Panc1 (cell line): ENCODE measurements at regions not wholly inside any gene's neighbourhood (a gene's known extent, or its start where the extent isn't known, plus 50 kb on each side); places are given as distances from the start of the nearest gene placed in this dataset.
"Not testable (repeated sequence)": the region's sequence is repeated elsewhere in the genome, so short reads cannot be mapped to it uniquely, and the experiment has no call there.

Experiments used
- ATAC-seq: fragments of 200-7000 bp; cut with Tn5 transposase; 2 replicates; pipeline ENCODE4 v1.9.1; 2020; ENCODE audit warnings: mild to moderate bottlenecking, moderate library complexity
- BruUV-seq: library from RNA; stranded (reverse); fragments of 400-500 nt; replicated peaks from 2 replicates; lab custom pipeline; 2021; lab: Mats Ljungman, UMichigan
- CTCF ChIA-PET: fragments of 300-600 bp; sonication (Branson Sonifier 250); formaldehyde crosslinking; loops from one replicate; lab custom pipeline; 2022; ENCODE audit warnings: antibody characterized with exemption; lab: Charles Lee
- POLR2A ChIA-PET: fragments of 300-600 bp; sonication (Branson Sonifier 250); formaldehyde crosslinking; loops from one replicate; lab custom pipeline; 2022; ENCODE audit warnings: antibody characterized with exemption; lab: Charles Lee
- DNase-seq: peaks from one replicate; pipeline ENCODE4 v3.0.0-alpha.2; 2010; ENCODE audit warnings: low read depth, low spot score
- H3K27ac ChIP-seq: 2 replicates; pipeline ENCODE4 v1.5.1; 2011; ENCODE audit warnings: mild to moderate bottlenecking, low read length, inconsistent platforms
- H3K27me3 ChIP-seq: fragments of 200-500 bp; sonication (Bioruptor generic); 2 replicates; pipeline ENCODE4 v1.6.0; 2014; ENCODE audit warnings: low read length, inconsistent platforms; ENCODE audit not compliant: control insufficient read depth, insufficient read depth
- H3K36me3 ChIP-seq: fragments of 200-500 bp; sonication (Bioruptor generic); 2 replicates; pipeline ENCODE4 v1.5.1; 2014; ENCODE audit warnings: inconsistent platforms, mild to moderate bottlenecking, low read length, moderate library complexity; ENCODE audit not compliant: control insufficient read depth, insufficient read depth
- H3K4me1 ChIP-seq: 2 replicates; pipeline ENCODE4 v1.5.1; 2011; ENCODE audit warnings: inconsistent platforms, mild to moderate bottlenecking, low read length, moderate library complexity; ENCODE audit not compliant: control insufficient read depth, insufficient read depth
- H3K4me3 ChIP-seq, 2 experiments: 2 replicates each; pipeline ENCODE4 v1.5.1; 2011 to 2012; ENCODE audit warnings: low read depth in 2 of 2, low read length in 2 of 2, mild to moderate bottlenecking in 2 of 2, inconsistent platforms in 1 of 2, moderate library complexity in 1 of 2
- H3K9me3 ChIP-seq: fragments of 200-500 bp; sonication (Bioruptor generic); 2 replicates; pipeline ENCODE4 v1.5.1; 2014; ENCODE audit warnings: low read depth, mild to moderate bottlenecking, inconsistent platforms, low read length, moderate library complexity; ENCODE audit not compliant: control insufficient read depth, insufficient read depth
- POLR2AphosphoS5 ChIP-seq: IDR thresholded peaks from 2 replicates; pipeline ENCODE4 v1.6.1; 2012; ENCODE audit warnings: mild to moderate bottlenecking, low read depth, low read length, moderate library complexity
- SIN3A ChIP-seq: IDR thresholded peaks from 2 replicates; pipeline ENCODE4 v1.6.1; 2012; ENCODE audit warnings: low read depth, mild to moderate bottlenecking, low read length, moderate library complexity, borderline replicate concordance; ENCODE audit not compliant: insufficient read depth
- TCF7L2 ChIP-seq: IDR thresholded peaks from 2 replicates; pipeline ENCODE4 v1.6.1; 2011; ENCODE audit warnings: mild to moderate bottlenecking, low read depth, low read length, inconsistent platforms
- in situ Hi-C: cut with HindIII; loops from 2 replicates; pipeline ENCODE4 v1.10.0; 2016; ENCODE audit warnings: low sequenced_read_pairs, low pct_unique_long_range_greater_than_20kb
- intact Hi-C: fragments of 100-400 bp; cut with micrococcal nuclease; formaldehyde crosslinking; loops from one replicate; pipeline ENCODE4 v1.10.0; 2022; ENCODE audit not compliant: unreplicated experiment
- TF ChIP-seq, protein P1 (sequence below), 2 experiments: IDR thresholded peaks; 2 replicates each; pipeline ENCODE4 v1.6.1; 2011 to 2012; ENCODE audit warnings: low read depth in 2 of 2, control low read depth in 1 of 2, low read length in 1 of 2, mild to moderate bottlenecking in 1 of 2, moderate library complexity in 1 of 2; ENCODE audit not compliant: insufficient read depth in 1 of 2
- TF ChIP-seq, protein P2 (sequence below): fragments of 450-650 bp; IDR thresholded peaks from 2 replicates; pipeline ENCODE4 v1.5.1; 2017; ENCODE audit warnings: mild to moderate bottlenecking

- H3K36me3 ChIP-seq, result no peaks in the 10 kb centered on the region
- ChIA-PET POLR2A (no interaction called here), CTCF (no interaction called here)
- peaks cover 2% of the 10 kb centered on the region; the same call in 1 of the 2 replicates for H3K27me3 ChIP-seq
- H3K9me3 ChIP-seq, result no peaks in the 10 kb centered on the region
- in situ Hi-C loops (no loop called here), intact Hi-C loops (no loop called here)
- BruUV-seq, result no TSS peak
- ATAC-seq (no peak), DNase-seq (no peak)
- H3K4me1 ChIP-seq, result no peaks in the 10 kb centered on the region
- TF ChIP-seq POLR2AphosphoS5 (no peak), TCF7L2 (no peak), SIN3A (no peak)
- TF ChIP-seq, protein P1, sequence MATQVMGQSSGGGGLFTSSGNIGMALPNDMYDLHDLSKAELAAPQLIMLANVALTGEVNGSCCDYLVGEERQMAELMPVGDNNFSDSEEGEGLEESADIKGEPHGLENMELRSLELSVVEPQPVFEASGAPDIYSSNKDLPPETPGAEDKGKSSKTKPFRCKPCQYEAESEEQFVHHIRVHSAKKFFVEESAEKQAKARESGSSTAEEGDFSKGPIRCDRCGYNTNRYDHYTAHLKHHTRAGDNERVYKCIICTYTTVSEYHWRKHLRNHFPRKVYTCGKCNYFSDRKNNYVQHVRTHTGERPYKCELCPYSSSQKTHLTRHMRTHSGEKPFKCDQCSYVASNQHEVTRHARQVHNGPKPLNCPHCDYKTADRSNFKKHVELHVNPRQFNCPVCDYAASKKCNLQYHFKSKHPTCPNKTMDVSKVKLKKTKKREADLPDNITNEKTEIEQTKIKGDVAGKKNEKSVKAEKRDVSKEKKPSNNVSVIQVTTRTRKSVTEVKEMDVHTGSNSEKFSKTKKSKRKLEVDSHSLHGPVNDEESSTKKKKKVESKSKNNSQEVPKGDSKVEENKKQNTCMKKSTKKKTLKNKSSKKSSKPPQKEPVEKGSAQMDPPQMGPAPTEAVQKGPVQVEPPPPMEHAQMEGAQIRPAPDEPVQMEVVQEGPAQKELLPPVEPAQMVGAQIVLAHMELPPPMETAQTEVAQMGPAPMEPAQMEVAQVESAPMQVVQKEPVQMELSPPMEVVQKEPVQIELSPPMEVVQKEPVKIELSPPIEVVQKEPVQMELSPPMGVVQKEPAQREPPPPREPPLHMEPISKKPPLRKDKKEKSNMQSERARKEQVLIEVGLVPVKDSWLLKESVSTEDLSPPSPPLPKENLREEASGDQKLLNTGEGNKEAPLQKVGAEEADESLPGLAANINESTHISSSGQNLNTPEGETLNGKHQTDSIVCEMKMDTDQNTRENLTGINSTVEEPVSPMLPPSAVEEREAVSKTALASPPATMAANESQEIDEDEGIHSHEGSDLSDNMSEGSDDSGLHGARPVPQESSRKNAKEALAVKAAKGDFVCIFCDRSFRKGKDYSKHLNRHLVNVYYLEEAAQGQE (IDR thresholded peaks at IDR 0.05; ENCODE audit: insufficient read depth in 1 of 2, low read depth in 2 of 2, low read length in 1 of 2), result no peak
- TF ChIP-seq, protein P2, sequence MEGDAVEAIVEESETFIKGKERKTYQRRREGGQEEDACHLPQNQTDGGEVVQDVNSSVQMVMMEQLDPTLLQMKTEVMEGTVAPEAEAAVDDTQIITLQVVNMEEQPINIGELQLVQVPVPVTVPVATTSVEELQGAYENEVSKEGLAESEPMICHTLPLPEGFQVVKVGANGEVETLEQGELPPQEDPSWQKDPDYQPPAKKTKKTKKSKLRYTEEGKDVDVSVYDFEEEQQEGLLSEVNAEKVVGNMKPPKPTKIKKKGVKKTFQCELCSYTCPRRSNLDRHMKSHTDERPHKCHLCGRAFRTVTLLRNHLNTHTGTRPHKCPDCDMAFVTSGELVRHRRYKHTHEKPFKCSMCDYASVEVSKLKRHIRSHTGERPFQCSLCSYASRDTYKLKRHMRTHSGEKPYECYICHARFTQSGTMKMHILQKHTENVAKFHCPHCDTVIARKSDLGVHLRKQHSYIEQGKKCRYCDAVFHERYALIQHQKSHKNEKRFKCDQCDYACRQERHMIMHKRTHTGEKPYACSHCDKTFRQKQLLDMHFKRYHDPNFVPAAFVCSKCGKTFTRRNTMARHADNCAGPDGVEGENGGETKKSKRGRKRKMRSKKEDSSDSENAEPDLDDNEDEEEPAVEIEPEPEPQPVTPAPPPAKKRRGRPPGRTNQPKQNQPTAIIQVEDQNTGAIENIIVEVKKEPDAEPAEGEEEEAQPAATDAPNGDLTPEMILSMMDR, result no peak
- no peak overlapping the region for H3K27ac ChIP-seq
- H3K4me3 ChIP-seq, result no peak overlapping the region
Observed at GRCh38 chr5:34556509-34556782, 99.7 kb upstream of the RAI14 start.

- H3K4me1 ChIP-seq, in situ Hi-C loops, intact Hi-C loops, H3K9me3 ChIP-seq, BruUV-seq, CTCF ChIA-PET, H3K36me3 ChIP-seq, H3K4me3 ChIP-seq, POLR2A ChIA-PET, H3K27ac ChIP-seq, DNase-seq, ATAC-seq, H3K27me3 ChIP-seq: not testable (repeated sequence)
Observed at GRCh38 chr5:34561581-34561980, 94.5 kb upstream of the RAI14 start.

GRCh38 chr5:34562791-34563190 is 93.3 kb upstream of the RAI14 start:
- intact Hi-C loops, result no loop called here
- H3K27ac ChIP-seq, result no peak overlapping the region
- TF ChIP-seq, protein P2, result no peak
- no peak for TF ChIP-seq SIN3A
- no peak for TF ChIP-seq POLR2AphosphoS5
- TF ChIP-seq, protein P1 (IDR thresholded peaks at IDR 0.05; ENCODE audit: insufficient read depth in 1 of 2, low read depth in 2 of 2, low read length in 1 of 2), result no peak
- no peak for TF ChIP-seq TCF7L2
- no peak for DNase-seq
- H3K36me3 ChIP-seq, result no peaks in the 10 kb centered on the region
- ATAC-seq, result no peak
- H3K4me1 ChIP-seq, result no peaks in the 10 kb centered on the region
- in situ Hi-C loops, result no loop called here
- ChIA-PET CTCF (no interaction called here), POLR2A (no interaction called here)
- no peaks in the 10 kb centered on the region for H3K27me3 ChIP-seq
- no peaks in the 10 kb centered on the region for H3K9me3 ChIP-seq
- BruUV-seq, result no TSS peak
- no peak overlapping the region for H3K4me3 ChIP-seq
